ENCODE measurements at regions not wholly inside any gene's neighbourhood (a gene's known extent, or its start where the extent isn't known, plus 50 kb on each side); places are given as distances from the start of the nearest gene placed in this dataset.
"Not testable (repeated sequence)": the region's sequence is repeated elsewhere in the genome, so short reads cannot be mapped to it uniquely, and the experiment has no call there.

DNA sequence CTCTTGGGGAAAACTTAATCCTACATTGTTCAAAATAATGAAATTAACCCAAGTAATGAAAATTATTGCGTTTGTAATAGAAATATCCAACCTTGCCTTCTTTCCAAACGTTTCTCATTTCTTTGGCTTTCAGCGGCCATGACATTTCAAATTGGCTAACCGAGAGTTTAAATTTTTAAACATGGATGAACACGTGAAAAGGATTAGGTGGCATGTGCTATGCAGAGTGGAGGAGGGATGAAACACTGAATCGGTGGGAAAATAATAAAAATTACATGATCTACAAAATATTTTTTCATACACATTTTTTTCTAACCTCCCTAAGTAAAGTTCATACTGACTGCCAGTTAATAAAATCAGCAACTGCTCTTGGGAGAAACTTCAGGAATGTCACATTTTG is 728.4 kb upstream of the PKDCC start:
- H3K4me3 ChIP-seq (ENCODE audit: control insufficient read depth, low read depth, low read length), result no peak overlapping the region
- no peak for DNase-seq (ENCODE audit: low read depth)
- TF ChIP-seq, protein P1, sequence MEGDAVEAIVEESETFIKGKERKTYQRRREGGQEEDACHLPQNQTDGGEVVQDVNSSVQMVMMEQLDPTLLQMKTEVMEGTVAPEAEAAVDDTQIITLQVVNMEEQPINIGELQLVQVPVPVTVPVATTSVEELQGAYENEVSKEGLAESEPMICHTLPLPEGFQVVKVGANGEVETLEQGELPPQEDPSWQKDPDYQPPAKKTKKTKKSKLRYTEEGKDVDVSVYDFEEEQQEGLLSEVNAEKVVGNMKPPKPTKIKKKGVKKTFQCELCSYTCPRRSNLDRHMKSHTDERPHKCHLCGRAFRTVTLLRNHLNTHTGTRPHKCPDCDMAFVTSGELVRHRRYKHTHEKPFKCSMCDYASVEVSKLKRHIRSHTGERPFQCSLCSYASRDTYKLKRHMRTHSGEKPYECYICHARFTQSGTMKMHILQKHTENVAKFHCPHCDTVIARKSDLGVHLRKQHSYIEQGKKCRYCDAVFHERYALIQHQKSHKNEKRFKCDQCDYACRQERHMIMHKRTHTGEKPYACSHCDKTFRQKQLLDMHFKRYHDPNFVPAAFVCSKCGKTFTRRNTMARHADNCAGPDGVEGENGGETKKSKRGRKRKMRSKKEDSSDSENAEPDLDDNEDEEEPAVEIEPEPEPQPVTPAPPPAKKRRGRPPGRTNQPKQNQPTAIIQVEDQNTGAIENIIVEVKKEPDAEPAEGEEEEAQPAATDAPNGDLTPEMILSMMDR (IDR thresholded peaks at IDR 0.05; ENCODE audit: control insufficient read depth, insufficient read depth, low read depth, low read length, missing control alignments), result no peak

GRCh38 chr2:41320491-41320890 is 727.3 kb upstream of the PKDCC start:
- no peak overlapping the region for H3K4me3 ChIP-seq (ENCODE audit: control insufficient read depth, low read depth, low read length)
- TF ChIP-seq, protein P1 (IDR thresholded peaks at IDR 0.05; ENCODE audit: control insufficient read depth, insufficient read depth, low read depth, low read length, missing control alignments), result no peak
- no peak for DNase-seq (ENCODE audit: low read depth)

- no peak for DNase-seq (ENCODE audit: low read depth)
- TF ChIP-seq, protein P1 (IDR thresholded peaks at IDR 0.05; ENCODE audit: control insufficient read depth, insufficient read depth, low read depth, low read length, missing control alignments), result no peak
- no peak overlapping the region for H3K4me3 ChIP-seq (ENCODE audit: control insufficient read depth, low read depth, low read length)
Measured at GRCh38 chr2:41321351-41321750, 726.5 kb upstream of the PKDCC start.

DNA sequence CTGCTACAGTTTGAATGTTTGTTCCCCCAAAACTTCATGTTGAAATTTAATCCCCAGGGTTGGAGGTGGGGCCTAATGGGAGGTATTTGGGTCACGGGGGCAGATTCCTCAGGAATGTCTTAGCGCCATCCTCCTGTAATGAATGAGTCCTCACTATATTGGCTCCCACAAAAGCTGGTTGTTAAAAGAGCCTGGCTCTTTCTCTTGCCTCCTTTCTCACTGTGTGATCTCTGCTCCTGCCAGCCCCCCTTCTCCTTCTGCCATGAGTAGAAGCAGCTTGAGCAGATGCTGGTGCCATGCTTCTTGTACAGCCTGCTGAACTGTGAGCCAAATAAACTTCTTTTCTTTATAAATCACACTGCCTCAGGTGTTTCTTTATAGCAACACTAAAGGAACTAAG is 721.0 kb upstream of the PKDCC start:
- no peak for DNase-seq (ENCODE audit: low read depth)
- TF ChIP-seq, protein P1 (IDR thresholded peaks at IDR 0.05; ENCODE audit: control insufficient read depth, insufficient read depth, low read depth, low read length, missing control alignments), result no peak
- no peak overlapping the region for H3K4me3 ChIP-seq (ENCODE audit: control insufficient read depth, low read depth, low read length)

GRCh38 chr2:41329040-41329439 is 718.8 kb upstream of the PKDCC start:
- DNase-seq (ENCODE audit: low read depth), result no peak
- TF ChIP-seq, protein P1 (IDR thresholded peaks at IDR 0.05; ENCODE audit: control insufficient read depth, insufficient read depth, low read depth, low read length, missing control alignments), result no peak

GRCh38 chr2:41334159-41334558 is 713.7 kb upstream of the PKDCC start:
- TF ChIP-seq, protein P1 (IDR thresholded peaks at IDR 0.05; ENCODE audit: control insufficient read depth, insufficient read depth, low read depth, low read length, missing control alignments), result no peak
- no peak for DNase-seq (ENCODE audit: low read depth)
- no peak overlapping the region for H3K4me3 ChIP-seq (ENCODE audit: control insufficient read depth, low read depth, low read length)

More at GRCh38 chr2:41329040-41329439, 718.8 kb upstream of the PKDCC start:
- H3K4me3 ChIP-seq (ENCODE audit: control insufficient read depth, low read depth, low read length), result no peak overlapping the region

DNA sequence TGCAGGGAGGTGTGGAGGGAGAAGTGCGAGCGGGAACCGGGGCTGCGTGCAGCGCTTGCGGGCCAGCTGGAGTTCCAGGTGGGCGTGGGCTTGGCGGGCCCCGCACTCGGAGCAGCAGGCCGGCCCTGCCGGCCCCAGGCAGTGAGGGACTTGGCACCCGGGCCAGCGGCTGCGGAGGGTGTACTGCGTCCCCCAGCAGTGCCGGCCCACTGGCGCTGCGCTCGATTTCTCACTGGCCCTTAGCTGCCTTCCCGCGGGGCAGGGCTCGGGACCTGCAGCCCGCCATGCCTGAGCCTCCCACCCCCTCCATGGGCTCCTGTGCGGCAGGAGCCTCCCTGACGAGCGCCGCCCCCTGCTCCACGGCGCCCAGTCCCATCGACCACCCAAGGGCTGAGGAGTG is 712.2 kb upstream of the PKDCC start:
- not testable (repeated sequence) for DNase-seq (ENCODE audit: low read depth); H3K4me3 ChIP-seq (ENCODE audit: control insufficient read depth, low read depth, low read length)
